ENCODE measurements at regions not wholly inside any gene's neighbourhood (a gene's known extent, or its start where the extent isn't known, plus 50 kb on each side); places are given as distances from the start of the nearest gene placed in this dataset.

GRCh38 chr3:194779729-194780224 lies 94.1 kb downstream of the FAM43A start:
- Histone ChIP-seq H3K79me2 (replicated peaks; ENCODE audit: insufficient read depth) (no peaks in the 10 kb centered on the region), H3K9me2 (ENCODE audit: insufficient read depth) (peaks cover 14% of the 10 kb centered on the region), H3K4me2 (no peak overlapping the region), H3F3A (replicated peaks; ENCODE audit: low read depth) (no peaks in the 10 kb centered on the region), H3K27me3 (ENCODE audit: insufficient read depth) (no peaks in the 10 kb centered on the region), H3K4me1 (ENCODE audit: insufficient read depth) (no peaks in the 10 kb centered on the region), H3K36me3 (ENCODE audit: insufficient read depth) (no peaks in the 10 kb centered on the region), H2AFZ (no peak overlapping the region), H3K4me3 (no peak overlapping the region), H3K27ac (ENCODE audit: low read depth) (no peak overlapping the region), H4K20me1 (replicated peaks; ENCODE audit: insufficient read depth) (no peaks in the 10 kb centered on the region)
- Mint-ChIP-seq H3K4me1 (peaks cover 5% of the 10 kb centered on the region; the same call in 2 of the 3 replicates), H3K36me3 (ENCODE audit: low read depth) (no peaks in the 10 kb centered on the region), H3K27ac (no peak overlapping the region), H3K9me3 (peaks cover 5% of the 10 kb centered on the region; the same call in 1 of the 3 replicates), H3K27me3 (ENCODE audit: insufficient read depth, low read depth, poor library complexity) (peaks cover 9% of the 10 kb centered on the region), H3K4me3 (no peak overlapping the region)
- TF ChIP-seq REST (IDR thresholded peaks at IDR 0.05; ENCODE audit: unreplicated experiment) (no peak), CREB1 (CRISPR knock-in tag; IDR thresholded peaks at IDR 0.05; ENCODE audit: low read depth) (no peak), STAT1 (IDR thresholded peaks at IDR 0.05; ENCODE audit: unreplicated experiment) (no peak), ETS1 (IDR thresholded peaks at IDR 0.05) (no peak), POLR2AphosphoS5 (IDR thresholded peaks at IDR 0.05; ENCODE audit: low read depth) (no peak), CTCF (conservative IDR thresholded peaks at IDR 0.05; ENCODE audit: low read depth in 2 of 2) (no peak), ZNF462 (CRISPR knock-in tag; IDR thresholded peaks at IDR 0.05) (no peak), JUNB (IDR thresholded peaks at IDR 0.05; ENCODE audit: unreplicated experiment) (no peak), ZNF331 (CRISPR knock-in tag; IDR thresholded peaks at IDR 0.05; ENCODE audit: low read depth) (no peak), NANOG (IDR thresholded peaks at IDR 0.05; ENCODE audit: borderline replicate concordance) (no peak)
- DNase-seq (ENCODE audit: low spot score) (no peak), ATAC-seq (no peak)

Measured in GM23338 (cell line).